GM23248 (cell line): ENCODE measurements at regions not wholly inside any gene's neighbourhood (a gene's known extent, or its start where the extent isn't known, plus 50 kb on each side); places are given as distances from the start of the nearest gene placed in this dataset.

ENCODE experiments used
- DNase-seq: peaks from one replicate; pipeline ENCODE4 v3.0.0-alpha.2; 2015
- H2AFZ ChIP-seq: fragments of 200-600 bp; sonication (generic); 2 replicates; pipeline ENCODE4 v1.6.1; 2016; ENCODE audit warnings: antibody characterized with exemption
- H3F3A ChIP-seq: fragments of 200-600 bp; sonication (generic); 2 replicates; pipeline ENCODE4 v1.6.1; 2016; ENCODE audit warnings: mild to moderate bottlenecking, antibody characterized with exemption, mixed run types; ENCODE audit not compliant: insufficient read depth
- H3K27ac ChIP-seq: fragments of 200-600 bp; sonication (generic); 2 replicates; pipeline ENCODE4 v1.5.1; 2016; ENCODE audit warnings: mild to moderate bottlenecking
- H3K27me3 ChIP-seq: fragments of 200-600 bp; sonication (generic); replicated peaks from 2 replicates; pipeline ENCODE4 v1.6.1; 2016; ENCODE audit warnings: mild to moderate bottlenecking; ENCODE audit not compliant: insufficient read depth
- H3K36me3 ChIP-seq: fragments of 200-600 bp; sonication (generic); 2 replicates; pipeline ENCODE4 v1.6.1; 2016; ENCODE audit warnings: low read depth, mild to moderate bottlenecking
- H3K4me1 ChIP-seq: fragments of 200-600 bp; sonication (generic); 2 replicates; pipeline ENCODE4 v1.6.1; 2016; ENCODE audit warnings: mild to moderate bottlenecking; ENCODE audit not compliant: insufficient read depth
- H3K4me2 ChIP-seq: fragments of 200-600 bp; sonication (generic); one replicate; pipeline ENCODE4 v1.6.1; 2016; ENCODE audit warnings: mild to moderate bottlenecking; ENCODE audit not compliant: unreplicated experiment
- H3K4me3 ChIP-seq: fragments of 200-600 bp; sonication (generic); 2 replicates; pipeline ENCODE4 v1.5.1; 2016; ENCODE audit warnings: mild to moderate bottlenecking
- H3K79me2 ChIP-seq: fragments of 200-600 bp; sonication (generic); 2 replicates; pipeline ENCODE4 v1.6.1; 2016; ENCODE audit warnings: mild to moderate bottlenecking; ENCODE audit not compliant: insufficient read depth
- H3K9ac ChIP-seq: fragments of 200-600 bp; sonication (generic); 2 replicates; pipeline ENCODE4 v1.6.1; 2016; ENCODE audit warnings: mild to moderate bottlenecking
- H3K9me2 ChIP-seq: fragments of 200-600 bp; sonication (generic); 2 replicates; pipeline ENCODE4 v1.6.1; 2016; ENCODE audit warnings: mixed run types, mild to moderate bottlenecking, moderate library complexity; ENCODE audit not compliant: insufficient read depth
- H3K9me3 ChIP-seq: fragments of 200-600 bp; sonication (generic); one replicate; pipeline ENCODE4 v1.6.1; 2017; ENCODE audit warnings: low read depth
- H4K20me1 ChIP-seq: fragments of 200-600 bp; sonication (generic); 2 replicates; pipeline ENCODE4 v1.6.0; 2016; ENCODE audit not compliant: insufficient read depth
- EZH2 ChIP-seq: fragments of 200-600 bp; sonication (generic); IDR thresholded peaks from 2 replicates; pipeline ENCODE4 v1.6.1; 2018; ENCODE audit warnings: antibody characterized with exemption, mild to moderate bottlenecking; ENCODE audit not compliant: insufficient read depth, poor library complexity, severe bottlenecking
- EZH2phosphoT487 ChIP-seq: fragments of 200-600 bp; sonication (generic); IDR thresholded peaks from 2 replicates; pipeline ENCODE4 v1.6.1; 2018; ENCODE audit warnings: antibody characterized with exemption, moderate library complexity, mild to moderate bottlenecking, low read depth; ENCODE audit not compliant: insufficient read depth
- WGBS, 2 experiments: methylation state at CpG; one replicate each; pipeline ENCODE4 v1.1.6; 2015 to 2017; ENCODE audit warnings: low lambda C conversion rate in 2 of 2, low coverage in 1 of 2; ENCODE audit errors: missing lambda C conversion rate in 2 of 2; 5-methylcytosine and 5-hydroxymethylcytosine counted together
- in situ Hi-C: fragments of 300-500 bp; cut with MboI; formaldehyde crosslinking; loops from 2 replicates; pipeline ENCODE4 v1.15.0; 2020

GRCh38 chr1:30258471-30258870, 464.9 kb downstream of the MATN1 start:
- WGBS, 2 experiments = 55 to 63% methylated on average over 6 of the region's 6 CpGs
- H3K9me3 ChIP-seq = no peaks in the 10 kb centered on the region
- DNase-seq = no peak

GRCh38 chr1:30257742-30258380, 465.5 kb downstream of the MATN1 start:
- DNase-seq = no peak
- Histone ChIP-seq H3K27ac (no peak overlapping the region), H3K4me2 (no peak overlapping the region), H3K9me2 (no peaks in the 10 kb centered on the region), H2AFZ (no peak overlapping the region), H3K79me2 (no peaks in the 10 kb centered on the region), H3K36me3 (no peaks in the 10 kb centered on the region), H4K20me1 (no peaks in the 10 kb centered on the region), H3K9ac (no peak overlapping the region), H3K4me3 (no peak overlapping the region), H3K9me3 (no peaks in the 10 kb centered on the region), H3F3A (no peaks in the 10 kb centered on the region), H3K27me3 (peaks cover 6% of the 10 kb centered on the region), H3K4me1 (no peaks in the 10 kb centered on the region)
- in situ Hi-C loops = no loop called here
- TF ChIP-seq EZH2phosphoT487 = no peak
- TF ChIP-seq EZH2 = no peak
- 48 to 59% methylated on average over 14 of the region's 14 CpGs for WGBS, 2 experiments

More at GRCh38 chr1:30258471-30258870, 464.9 kb downstream of the MATN1 start:
- H3K79me2 ChIP-seq = no peaks in the 10 kb centered on the region
- H3K4me1 ChIP-seq = no peaks in the 10 kb centered on the region
- H3K27ac ChIP-seq = no peak overlapping the region
- H3K9ac ChIP-seq = no peak overlapping the region
- TF ChIP-seq EZH2phosphoT487 (no peak), EZH2 (no peak)
- H3F3A ChIP-seq = no peaks in the 10 kb centered on the region
- in situ Hi-C loops = no loop called here
- H3K36me3 ChIP-seq = no peaks in the 10 kb centered on the region
- no peaks in the 10 kb centered on the region for H4K20me1 ChIP-seq
- no peak overlapping the region for H2AFZ ChIP-seq
- H3K9me2 ChIP-seq = no peaks in the 10 kb centered on the region
- no peak overlapping the region for H3K4me3 ChIP-seq
- H3K27me3 ChIP-seq = peaks cover 6% of the 10 kb centered on the region
- no peak overlapping the region for H3K4me2 ChIP-seq

- TF ChIP-seq EZH2 = no peak
- no peak for TF ChIP-seq EZH2phosphoT487
Measured at GRCh38 chr1:30257322-30257721, 466.1 kb downstream of the MATN1 start.

GRCh38 chr1:30256911-30257310, 466.5 kb downstream of the MATN1 start:
- H3K4me1 ChIP-seq = no peaks in the 10 kb centered on the region
- H3K9ac ChIP-seq = no peak overlapping the region
- in situ Hi-C loops = no loop called here
- H3K9me2 ChIP-seq = no peaks in the 10 kb centered on the region
- WGBS, 2 experiments = 40 to 44% methylated on average over 6 of the region's 6 CpGs
- no peaks in the 10 kb centered on the region for H4K20me1 ChIP-seq
- TF ChIP-seq EZH2phosphoT487 (no peak), EZH2 (no peak)
- H3K79me2 ChIP-seq = no peaks in the 10 kb centered on the region
- H3K27me3 ChIP-seq = peaks cover 6% of the 10 kb centered on the region
- no peak overlapping the region for H3K27ac ChIP-seq
- no peak overlapping the region for H3K4me2 ChIP-seq
- no peaks in the 10 kb centered on the region for H3F3A ChIP-seq
- no peak overlapping the region for H2AFZ ChIP-seq
- H3K9me3 ChIP-seq = no peaks in the 10 kb centered on the region
- no peak for DNase-seq
- no peak overlapping the region for H3K4me3 ChIP-seq
- no peaks in the 10 kb centered on the region for H3K36me3 ChIP-seq

More at GRCh38 chr1:30257322-30257721, 466.1 kb downstream of the MATN1 start:
- Histone ChIP-seq H4K20me1 (no peaks in the 10 kb centered on the region), H3K79me2 (no peaks in the 10 kb centered on the region), H3K9ac (no peak overlapping the region), H3F3A (no peaks in the 10 kb centered on the region), H3K27ac (no peak overlapping the region), H3K9me3 (no peaks in the 10 kb centered on the region), H3K4me1 (no peaks in the 10 kb centered on the region), H3K27me3 (peaks cover 6% of the 10 kb centered on the region), H3K36me3 (no peaks in the 10 kb centered on the region), H2AFZ (no peak overlapping the region), H3K4me2 (no peak overlapping the region), H3K9me2 (no peaks in the 10 kb centered on the region), H3K4me3 (no peak overlapping the region)
- in situ Hi-C loops = no loop called here
- no peak for DNase-seq
- 17 to 54% methylated on average over 1 of the region's 1 CpG for WGBS, 2 experiments
